Esophagus (tissue), 2 donors: ENCODE measurements at regions not wholly inside any gene's neighbourhood (a gene's known extent, or its start where the extent isn't known, plus 50 kb on each side); places are given as distances from the start of the nearest gene placed in this dataset.

Source experiments
- H3K27ac ChIP-seq, 2 donors: one replicate each; pipeline ENCODE4 v1.5.1; 2013; ENCODE audit warnings: low read depth in 2 of 2, mild to moderate bottlenecking in 2 of 2, inconsistent platforms in 1 of 2, low read length in 1 of 2, moderate library complexity in 1 of 2
- H3K27me3 ChIP-seq, 2 donors: one replicate each; pipeline ENCODE4 v1.6.1; 2013; ENCODE audit warnings: low read length in 2 of 2, control low read depth in 1 of 2, mild to moderate bottlenecking in 1 of 2; ENCODE audit not compliant: insufficient read depth in 2 of 2, control insufficient read depth in 1 of 2
- H3K36me3 ChIP-seq, 2 donors: one replicate each; pipeline ENCODE4 v1.6.1; 2013; ENCODE audit warnings: low read length in 1 of 2; ENCODE audit not compliant: control insufficient read depth in 2 of 2, insufficient read depth in 2 of 2
- H3K4me1 ChIP-seq, 2 donors: one replicate each; pipeline ENCODE4 v1.6.1; 2013; ENCODE audit warnings: low read length in 1 of 2; ENCODE audit not compliant: control insufficient read depth in 2 of 2, insufficient read depth in 2 of 2
- H3K4me3 ChIP-seq, 2 donors: one replicate each; pipeline ENCODE4 v1.5.1; 2013; ENCODE audit warnings: low read length in 2 of 2, mild to moderate bottlenecking in 2 of 2, low read depth in 1 of 2, moderate library complexity in 1 of 2
- H3K9me3 ChIP-seq, 2 donors: one replicate each; pipeline ENCODE4 v1.6.1; 2013; ENCODE audit warnings: mild to moderate bottlenecking in 2 of 2, low read depth in 1 of 2, low read length in 1 of 2, moderate library complexity in 1 of 2; ENCODE audit not compliant: control insufficient read depth in 2 of 2, insufficient read depth in 1 of 2
- WGBS, 2 donors: extraction: QIAGEN DNeasy Blood & Tissue Kit; methylation state at CpG; one replicate each; pipeline ENCODE4 v1.1.7; 2013; 5-methylcytosine and 5-hydroxymethylcytosine counted together
- donor health status: healthy with polysubstance abuse.
- donor health status: Bipolar disorder and iron deficiency.

DNA sequence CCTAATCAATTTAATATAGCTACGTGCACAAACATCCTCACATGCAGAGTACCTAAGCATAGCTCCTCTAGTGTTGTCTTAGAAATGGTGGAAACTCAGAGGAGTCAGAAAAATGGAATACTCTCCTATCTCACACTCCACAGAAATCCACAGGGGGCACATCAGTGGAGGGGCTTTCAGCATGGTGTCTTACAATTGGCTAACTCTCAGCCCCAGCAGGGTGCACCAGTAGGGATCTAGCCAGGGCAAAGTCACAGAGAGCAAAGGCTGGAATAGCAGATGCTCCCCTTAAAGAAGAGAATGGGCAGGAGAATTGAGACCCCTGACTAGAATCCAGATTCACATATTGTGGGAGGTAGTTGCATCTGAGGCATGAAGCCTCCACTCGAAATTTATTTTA is 135.7 kb downstream of the MAIP1 start:
- WGBS, 2 donors, result 81 to 82% methylated on average over 2 of the region's 2 CpGs
- no peaks in the 10 kb centered on the region for H3K4me1 ChIP-seq
- H3K36me3 ChIP-seq, result no peaks in the 10 kb centered on the region
- H3K27me3 ChIP-seq, result no peaks in the 10 kb centered on the region
- no peaks in the 10 kb centered on the region for H3K9me3 ChIP-seq
- no peak overlapping the region for H3K27ac ChIP-seq
- H3K4me3 ChIP-seq, result no peak overlapping the region

- Histone ChIP-seq H3K4me3 (no peak overlapping the region), H3K27ac (no peak overlapping the region), H3K9me3 (no peaks in the 10 kb centered on the region), H3K27me3 (no peaks in the 10 kb centered on the region), H3K36me3 (no peaks in the 10 kb centered on the region), H3K4me1 (no peaks in the 10 kb centered on the region)
- WGBS, 2 donors, result 69 to 72% methylated on average over 2 of the region's 2 CpGs
Measured at GRCh38 chr2:200092235-200092634, 136.9 kb downstream of the MAIP1 start.

DNA sequence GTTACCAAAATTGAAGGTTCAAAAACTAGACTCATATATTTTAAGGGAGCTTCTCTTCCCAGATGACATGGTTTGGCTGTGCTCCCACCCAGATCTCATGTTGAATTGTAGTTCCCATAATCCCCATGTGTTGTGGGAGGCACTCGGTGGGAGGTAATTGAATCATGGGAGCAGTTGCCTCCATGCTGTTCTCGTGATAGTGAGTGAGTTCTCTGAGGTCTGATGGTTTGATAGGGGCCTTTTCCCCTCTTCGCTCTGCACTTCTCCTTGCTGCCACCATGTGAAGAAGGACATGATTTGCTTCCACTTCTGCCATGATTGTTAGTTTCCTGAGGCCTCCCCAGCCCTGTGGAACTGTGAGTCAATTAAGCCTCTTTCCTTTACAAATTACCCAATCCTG is 140.1 kb downstream of the MAIP1 start:
- Histone ChIP-seq H3K27ac (no peak overlapping the region), H3K9me3 (no peaks in the 10 kb centered on the region), H3K36me3 (no peaks in the 10 kb centered on the region), H3K4me3 (no peak overlapping the region), H3K4me1 (no peaks in the 10 kb centered on the region), H3K27me3 (no peaks in the 10 kb centered on the region)
- 87 to 93% methylated on average over 3 of the region's 3 CpGs for WGBS, 2 donors

- Histone ChIP-seq H3K27ac (no peak overlapping the region), H3K36me3 (no peaks in the 10 kb centered on the region)
- WGBS, 2 donors, result 95 to 100% methylated on average over 1 of the region's 1 CpG
Measured at GRCh38 chr2:200099256-200099655, 143.9 kb downstream of the MAIP1 start.

GRCh38 chr2:200100027-200100426 is 144.6 kb downstream of the MAIP1 start:
- Histone ChIP-seq H3K27ac (no peak overlapping the region), H3K4me1 (no peaks in the 10 kb centered on the region), H3K4me3 (no peak overlapping the region)

More at GRCh38 chr2:200099256-200099655, 143.9 kb downstream of the MAIP1 start:
- no peaks in the 10 kb centered on the region for H3K4me1 ChIP-seq
- no peaks in the 10 kb centered on the region for H3K27me3 ChIP-seq
- no peaks in the 10 kb centered on the region for H3K9me3 ChIP-seq
- H3K4me3 ChIP-seq, result no peak overlapping the region

GRCh38 chr2:200101922-200102321 is 146.5 kb downstream of the MAIP1 start:
- no peaks in the 10 kb centered on the region for H3K27me3 ChIP-seq
- no peak overlapping the region for H3K4me3 ChIP-seq
- H3K4me1 ChIP-seq, result no peaks in the 10 kb centered on the region
- peak overlapping the region in 1 of 2 donors; percentile 13 for H3K27ac ChIP-seq
- H3K36me3 ChIP-seq, result no peaks in the 10 kb centered on the region
- 74 to 77% methylated on average over 4 of the region's 4 CpGs for WGBS, 2 donors
- H3K9me3 ChIP-seq, result no peaks in the 10 kb centered on the region

More at GRCh38 chr2:200100027-200100426, 144.6 kb downstream of the MAIP1 start:
- H3K36me3 ChIP-seq, result no peaks in the 10 kb centered on the region
- H3K27me3 ChIP-seq, result no peaks in the 10 kb centered on the region
- no peaks in the 10 kb centered on the region for H3K9me3 ChIP-seq

GRCh38 chr2:200102971-200103370 is 147.6 kb downstream of the MAIP1 start:
- no peaks in the 10 kb centered on the region for H3K27me3 ChIP-seq
- 88 to 89% methylated on average over 1 of the region's 1 CpG for whole genome bisulfite sequencing, 2 donors
- H3K4me1 ChIP-seq, result no peaks in the 10 kb centered on the region
- no peak overlapping the region for H3K27ac ChIP-seq
- no peak overlapping the region for H3K4me3 ChIP-seq
- H3K36me3 ChIP-seq, result no peaks in the 10 kb centered on the region
- no peaks in the 10 kb centered on the region for H3K9me3 ChIP-seq

GRCh38 chr2:200104015-200104414 is 148.6 kb downstream of the MAIP1 start:
- no peaks in the 10 kb centered on the region for H3K4me1 ChIP-seq
- 86 to 90% methylated on average over 1 of the region's 1 CpG for WGBS, 2 donors
- no peaks in the 10 kb centered on the region for H3K27me3 ChIP-seq
- no peaks in the 10 kb centered on the region for H3K9me3 ChIP-seq
- H3K36me3 ChIP-seq, result no peaks in the 10 kb centered on the region
- H3K4me3 ChIP-seq, result no peak overlapping the region
- H3K27ac ChIP-seq, result no peak overlapping the region

- Histone ChIP-seq H3K27me3 (no peaks in the 10 kb centered on the region), H3K27ac (no peak overlapping the region), H3K36me3 (no peaks in the 10 kb centered on the region), H3K4me1 (no peaks in the 10 kb centered on the region), H3K9me3 (no peaks in the 10 kb centered on the region), H3K4me3 (no peak overlapping the region)
- 91 to 92% methylated on average over 6 of the region's 6 CpGs for WGBS, 2 donors
Measured at GRCh38 chr2:200107514-200108217, 152.3 kb downstream of the MAIP1 start.

- Histone ChIP-seq H3K9me3 (no peaks in the 10 kb centered on the region), H3K27me3 (no peaks in the 10 kb centered on the region), H3K4me1 (no peaks in the 10 kb centered on the region), H3K27ac (no peak overlapping the region), H3K36me3 (no peaks in the 10 kb centered on the region), H3K4me3 (no peak overlapping the region)
- WGBS, 2 donors, result 68 to 72% methylated on average over 3 of the region's 3 CpGs
Measured at GRCh38 chr2:200109421-200109820, 154.0 kb downstream of the MAIP1 start.
